GM21390 (cell line): ENCODE measurements at regions not wholly inside any gene's neighbourhood (a gene's known extent, or its start where the extent isn't known, plus 50 kb on each side); places are given as distances from the start of the nearest gene placed in this dataset.

Experiments used
- ATAC-seq: cut with Tn5 transposase; IDR thresholded peaks from one replicate; pipeline ENCODE4 v1.9.1; 2021; ENCODE audit not compliant: unreplicated experiment

DNA sequence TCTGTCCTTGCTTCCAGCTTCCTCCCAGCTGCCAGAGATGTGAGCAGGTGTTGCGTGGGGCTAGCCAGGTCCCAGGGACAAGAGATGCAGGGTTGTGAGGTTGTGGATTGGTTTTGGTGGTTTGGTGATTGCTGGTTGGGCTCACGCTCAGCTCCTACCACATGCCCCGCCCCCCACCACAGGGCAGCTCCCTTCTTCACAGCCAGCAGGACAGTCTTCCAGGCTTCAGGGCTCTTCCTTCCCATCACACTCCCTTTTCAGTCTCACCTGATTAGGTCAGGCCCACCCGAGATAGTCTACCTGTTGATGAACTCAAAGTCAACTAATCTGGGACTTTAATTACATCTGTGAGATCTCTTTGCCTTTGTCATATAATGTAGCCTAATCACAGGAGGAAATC, 52.0 kb upstream of the GLI2 start:
- no peak for ATAC-seq

DNA sequence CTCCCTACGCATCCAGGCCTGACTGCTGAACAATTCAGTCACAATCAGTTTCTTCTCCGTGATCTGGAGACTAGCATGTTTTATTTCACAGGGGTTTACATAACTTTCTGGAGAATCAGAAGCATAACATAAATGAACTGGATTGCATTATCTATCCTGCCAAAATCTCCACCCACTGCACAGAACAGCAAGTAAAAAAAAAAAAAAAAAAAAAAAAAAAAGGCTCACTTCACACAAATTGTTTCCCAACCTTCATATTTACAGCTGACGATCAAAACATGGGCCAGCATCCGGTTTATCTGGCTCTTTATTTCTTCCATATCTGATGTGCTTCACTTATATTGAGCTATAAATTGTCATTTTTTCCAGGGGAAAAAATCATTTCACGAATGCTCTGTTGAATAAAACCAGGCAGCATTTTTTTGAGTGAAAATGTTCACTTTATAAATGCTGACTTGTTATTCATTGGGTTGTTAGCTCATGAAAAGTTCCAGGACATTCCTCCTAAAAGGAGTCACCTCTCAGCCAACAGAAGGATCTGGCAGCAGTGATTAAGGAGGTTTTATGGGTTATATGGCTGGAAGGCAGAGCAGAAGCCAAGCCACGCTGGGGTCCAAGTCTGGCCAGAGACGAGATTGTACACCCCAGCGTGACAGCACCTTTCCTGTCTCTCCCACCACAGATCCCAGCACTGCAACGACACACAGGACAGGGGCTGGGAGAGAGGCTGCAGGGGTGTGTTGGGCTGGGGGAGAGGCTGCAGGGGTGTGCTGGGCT, 51.2 kb upstream of the GLI2 start:
- no peak for ATAC-seq

DNA sequence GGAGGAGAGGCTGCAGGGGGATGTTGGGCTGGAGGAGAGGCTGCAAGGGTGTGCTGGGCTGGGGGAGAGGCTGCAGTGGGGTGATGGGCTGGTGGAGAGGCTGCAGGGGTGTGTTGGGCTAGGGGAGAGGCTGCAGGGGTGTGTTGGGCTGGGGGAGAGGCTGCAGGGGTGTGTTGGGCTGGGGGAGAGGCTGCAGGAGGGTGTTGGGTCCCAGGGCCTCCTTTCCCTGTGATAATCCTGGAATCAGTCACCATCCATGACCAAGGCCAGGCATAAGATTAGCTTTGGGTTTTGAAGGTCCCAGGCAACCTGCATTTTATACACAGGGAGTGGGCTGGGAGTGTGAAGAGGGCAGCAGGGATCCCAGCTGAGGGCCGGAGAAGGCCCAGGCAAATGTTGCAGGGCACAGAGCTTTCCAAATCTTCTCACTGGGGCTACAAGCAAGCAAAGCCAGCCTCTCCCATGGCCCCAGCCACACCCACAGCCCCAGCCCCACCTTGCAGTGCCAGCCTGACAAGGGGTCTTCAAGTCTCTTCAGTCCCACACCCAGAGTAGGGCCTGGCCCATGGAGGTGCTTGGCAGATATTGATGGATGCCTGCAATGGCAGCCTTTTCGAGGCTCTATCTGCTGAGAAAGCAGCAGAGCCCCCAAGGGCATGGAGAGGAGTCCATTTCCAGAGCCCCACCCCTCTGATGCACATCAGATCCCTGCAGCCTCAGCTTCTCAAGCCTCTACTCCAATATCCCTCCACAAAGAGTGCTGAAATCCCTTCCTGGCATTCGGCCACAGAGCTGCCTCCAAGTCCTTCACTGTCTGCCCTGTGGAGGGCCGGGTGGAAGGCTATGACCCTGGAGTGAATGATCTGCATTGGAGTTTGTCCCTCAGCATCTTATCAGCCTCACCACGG, 50.3 kb upstream of the GLI2 start:
- ATAC-seq, result no peak
